ENCODE measurements at regions not wholly inside any gene's neighbourhood (a gene's known extent, or its start where the extent isn't known, plus 50 kb on each side); places are given as distances from the start of the nearest gene placed in this dataset.
A peak's percentile ranks its signal among the peaks of the same experiment; 100 is the strongest.

- peak; percentile 33 for DNase-seq
Observed at GRCh38 chr10:108911814-108912541, 1011.3 kb downstream of the XPNPEP1 start.

GRCh38 chr10:108908096-108908495 lies 1015.2 kb downstream of the XPNPEP1 start:
- DNase-seq, result no peak

- no peak for DNase-seq
Observed at GRCh38 chr10:108905821-108906220, 1017.5 kb downstream of the XPNPEP1 start.

- DNase-seq, result no peak
Observed at GRCh38 chr10:108905171-108905570, 1018.1 kb downstream of the XPNPEP1 start.

GRCh38 chr10:108904163-108904838 lies 1019.0 kb downstream of the XPNPEP1 start:
- DNase-seq, result no peak

- no peak for DNase-seq
Observed at GRCh38 chr10:108902619-108903285, 1020.6 kb downstream of the XPNPEP1 start.

GRCh38 chr10:108901781-108902618 lies 1021.3 kb downstream of the XPNPEP1 start:
- no peak for DNase-seq

GRCh38 chr10:108899670-108900069 lies 1023.6 kb downstream of the XPNPEP1 start:
- no peak for DNase-seq

GRCh38 chr10:108894402-108895301 lies 1028.7 kb downstream of the XPNPEP1 start:
- DNase-seq, result no peak

- DNase-seq, result no peak
Observed at GRCh38 chr10:108877095-108877561, 1046.2 kb downstream of the XPNPEP1 start.

- DNase-seq, result no peak
Observed at GRCh38 chr10:108872854-108873253, 1050.5 kb downstream of the XPNPEP1 start.

GRCh38 chr10:108868881-108869280 lies 1054.4 kb downstream of the XPNPEP1 start:
- DNase-seq, result no peak

- DNase-seq, result no peak
Observed at GRCh38 chr10:108862676-108863350, 1060.5 kb downstream of the XPNPEP1 start.

GRCh38 chr10:108861181-108861754 lies 1062.0 kb downstream of the XPNPEP1 start:
- no peak for DNase-seq

GRCh38 chr10:108852211-108852610 lies 1071.1 kb downstream of the XPNPEP1 start:
- no peak for DNase-seq

GRCh38 chr10:108850138-108850854 lies 1073.0 kb downstream of the XPNPEP1 start:
- DNase-seq, result no peak

- DNase-seq, result no peak
Observed at GRCh38 chr10:108849688-108850087, 1073.6 kb downstream of the XPNPEP1 start.

- DNase-seq, result no peak
Observed at GRCh38 chr10:108849186-108849585, 1074.1 kb downstream of the XPNPEP1 start.

- DNase-seq, result no peak
Observed at GRCh38 chr10:108848046-108848445, 1075.3 kb downstream of the XPNPEP1 start.

GRCh38 chr10:108840944-108841343 lies 1082.4 kb downstream of the XPNPEP1 start:
- no peak for DNase-seq
